ENCODE measurements at regions not wholly inside any gene's neighbourhood (a gene's known extent, or its start where the extent isn't known, plus 50 kb on each side); places are given as distances from the start of the nearest gene placed in this dataset.

GRCh38 chr12:97323154-97323553, 139.4 kb upstream of the RMST start:
- no peak overlapping the region for H3K4me3 ChIP-seq (ENCODE audit: low read depth, low read length, poor library complexity, severe bottlenecking)
- H3K36me3 ChIP-seq (ENCODE audit: insufficient read depth, low read length, poor library complexity, severe bottlenecking): no peaks in the 10 kb centered on the region
- ChIA-PET CTCF (no interaction called here), POLR2A (ENCODE audit: low non-redundant PET) (no interaction called here)
- no peaks in the 10 kb centered on the region for H3K4me1 ChIP-seq (ENCODE audit: insufficient read depth, low read length, poor library complexity, severe bottlenecking)
- intact Hi-C loops (cut with micrococcal nuclease; ENCODE audit: unreplicated experiment): no loop called here
- TF ChIP-seq EZH2 (IDR thresholded peaks at IDR 0.05; ENCODE audit: borderline replicate concordance, low read depth, low read length, poor library complexity, severe bottlenecking): no peak
- TF ChIP-seq, protein P1, sequence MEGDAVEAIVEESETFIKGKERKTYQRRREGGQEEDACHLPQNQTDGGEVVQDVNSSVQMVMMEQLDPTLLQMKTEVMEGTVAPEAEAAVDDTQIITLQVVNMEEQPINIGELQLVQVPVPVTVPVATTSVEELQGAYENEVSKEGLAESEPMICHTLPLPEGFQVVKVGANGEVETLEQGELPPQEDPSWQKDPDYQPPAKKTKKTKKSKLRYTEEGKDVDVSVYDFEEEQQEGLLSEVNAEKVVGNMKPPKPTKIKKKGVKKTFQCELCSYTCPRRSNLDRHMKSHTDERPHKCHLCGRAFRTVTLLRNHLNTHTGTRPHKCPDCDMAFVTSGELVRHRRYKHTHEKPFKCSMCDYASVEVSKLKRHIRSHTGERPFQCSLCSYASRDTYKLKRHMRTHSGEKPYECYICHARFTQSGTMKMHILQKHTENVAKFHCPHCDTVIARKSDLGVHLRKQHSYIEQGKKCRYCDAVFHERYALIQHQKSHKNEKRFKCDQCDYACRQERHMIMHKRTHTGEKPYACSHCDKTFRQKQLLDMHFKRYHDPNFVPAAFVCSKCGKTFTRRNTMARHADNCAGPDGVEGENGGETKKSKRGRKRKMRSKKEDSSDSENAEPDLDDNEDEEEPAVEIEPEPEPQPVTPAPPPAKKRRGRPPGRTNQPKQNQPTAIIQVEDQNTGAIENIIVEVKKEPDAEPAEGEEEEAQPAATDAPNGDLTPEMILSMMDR (conservative IDR thresholded peaks at IDR 0.05; ENCODE audit: low read depth, low read length): no peak
- H3K9me3 ChIP-seq (ENCODE audit: low read depth, low read length, poor library complexity, severe bottlenecking): no peaks in the 10 kb centered on the region
- H3K27ac ChIP-seq (ENCODE audit: low read depth, low read length, poor library complexity, severe bottlenecking): no peak overlapping the region
- H3K27me3 ChIP-seq (replicated peaks; ENCODE audit: insufficient read depth, low read depth, low read length, poor library complexity): peaks cover 58% of the 10 kb centered on the region
- no TSS peak for BruUV-seq (replicated peaks)
- DNase-seq (ENCODE audit: low spot score): no peak

DNA sequence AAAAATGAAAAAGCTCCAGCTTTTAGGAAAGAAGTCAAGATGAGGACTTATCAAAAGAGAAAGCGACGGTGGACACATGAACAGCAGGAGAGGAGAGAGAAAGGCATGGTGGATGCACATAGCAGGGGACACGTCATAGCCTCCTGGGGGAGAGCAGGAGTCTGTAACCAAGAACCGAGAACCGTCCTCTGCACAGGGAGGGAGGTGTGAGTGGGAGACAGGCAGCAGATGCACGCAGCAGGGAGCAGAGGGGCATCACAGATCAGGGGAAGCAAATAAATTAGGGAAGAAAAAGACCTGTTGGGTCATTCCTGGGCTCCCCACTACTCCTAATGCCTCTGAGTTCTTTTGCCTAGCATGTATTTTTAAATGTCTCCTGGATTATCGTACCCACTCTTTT, 138.1 kb upstream of the RMST start:
- POLR2A ChIA-PET (ENCODE audit: low non-redundant PET): no interaction called here
- TF ChIP-seq, protein P1 (conservative IDR thresholded peaks at IDR 0.05; ENCODE audit: low read depth, low read length): no peak
- TF ChIP-seq EZH2 (IDR thresholded peaks at IDR 0.05; ENCODE audit: borderline replicate concordance, low read depth, low read length, poor library complexity, severe bottlenecking): no peak
- no TSS peak for BruUV-seq (replicated peaks)

DNA sequence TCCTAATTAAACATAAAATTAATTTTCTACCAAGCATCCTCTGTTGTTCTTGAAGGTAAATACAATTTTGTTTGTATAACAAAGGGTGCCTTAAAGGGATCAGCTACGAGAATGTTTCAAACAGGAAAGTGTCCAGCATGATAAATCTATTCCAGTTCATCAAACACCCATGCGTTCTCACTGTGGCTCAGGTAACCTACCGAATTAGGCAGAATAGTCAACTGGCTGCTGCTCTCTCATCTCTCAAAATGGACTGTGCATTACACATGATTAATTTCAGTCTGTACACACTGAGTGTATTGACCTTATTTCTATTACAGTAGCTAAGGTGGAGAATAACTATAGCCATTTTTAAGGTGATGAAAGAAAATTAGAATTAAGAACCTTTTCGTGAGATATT, 127.5 kb upstream of the RMST start:
- TF ChIP-seq, protein P1 (conservative IDR thresholded peaks at IDR 0.05; ENCODE audit: low read depth, low read length): no peak
- no TSS peak for BruUV-seq (replicated peaks)
- H3K4me1 ChIP-seq (ENCODE audit: insufficient read depth, low read length, poor library complexity, severe bottlenecking): no peaks in the 10 kb centered on the region
- no peak overlapping the region for H3K27ac ChIP-seq (ENCODE audit: low read depth, low read length, poor library complexity, severe bottlenecking)
- DNase-seq (ENCODE audit: low spot score): no peak
- no peaks in the 10 kb centered on the region for H3K36me3 ChIP-seq (ENCODE audit: insufficient read depth, low read length, poor library complexity, severe bottlenecking)
- ChIA-PET POLR2A (ENCODE audit: low non-redundant PET) (no interaction called here), CTCF (no interaction called here)
- H3K9me3 ChIP-seq (ENCODE audit: low read depth, low read length, poor library complexity, severe bottlenecking): no peaks in the 10 kb centered on the region
- H3K27me3 ChIP-seq (replicated peaks; ENCODE audit: insufficient read depth, low read depth, low read length, poor library complexity): peaks cover 69% of the 10 kb centered on the region
- intact Hi-C loops (cut with micrococcal nuclease; ENCODE audit: unreplicated experiment): no loop called here
- H3K4me3 ChIP-seq (ENCODE audit: low read depth, low read length, poor library complexity, severe bottlenecking): no peak overlapping the region

More for the DNA sequence above, 138.1 kb upstream of the RMST start:
- H3K9me3 ChIP-seq (ENCODE audit: low read depth, low read length, poor library complexity, severe bottlenecking): no peaks in the 10 kb centered on the region
- H3K27me3 ChIP-seq (replicated peaks; ENCODE audit: insufficient read depth, low read depth, low read length, poor library complexity): peaks cover 71% of the 10 kb centered on the region
- no peaks in the 10 kb centered on the region for H3K36me3 ChIP-seq (ENCODE audit: insufficient read depth, low read length, poor library complexity, severe bottlenecking)
- intact Hi-C loops (cut with micrococcal nuclease; ENCODE audit: unreplicated experiment): no loop called here
- no peak overlapping the region for H3K4me3 ChIP-seq (ENCODE audit: low read depth, low read length, poor library complexity, severe bottlenecking)
- CTCF ChIA-PET: interaction anchor here (0.6 kb wide), 1 partner anchor 902 kb away, joined by 6 read pairs; no protein-coding TSS in a partner anchor
- no peak for DNase-seq (ENCODE audit: low spot score)
- no peak overlapping the region for H3K27ac ChIP-seq (ENCODE audit: low read depth, low read length, poor library complexity, severe bottlenecking)
- no peaks in the 10 kb centered on the region for H3K4me1 ChIP-seq (ENCODE audit: insufficient read depth, low read length, poor library complexity, severe bottlenecking)

Data from A673 (cell line).